T-helper 2 cell treated with Interferon-gamma antibody and Interleukin-4, amounts not matched to agents 100 ng/mL and 5 ng/mL, for 36 hours (primary cell): ENCODE measurements at regions not wholly inside any gene's neighbourhood (a gene's known extent, or its start where the extent isn't known, plus 50 kb on each side); places are given as distances from the start of the nearest gene placed in this dataset.

Experiments
- intact Hi-C: fragments of 100-400 bp; cut with micrococcal nuclease; formaldehyde crosslinking; loops from one replicate; pipeline ENCODE4 v1.15.1; 2023

- intact Hi-C loops = no loop called here
Observed at GRCh38 chr18:75916624-75916982, 489.1 kb upstream of the SMIM21 start.

GRCh38 chr18:75915941-75916623 lies 488.6 kb upstream of the SMIM21 start:
- intact Hi-C loops = no loop called here

GRCh38 chr18:75912829-75913228 lies 485.3 kb upstream of the SMIM21 start:
- intact Hi-C loops = no loop called here

GRCh38 chr18:75904416-75904815 lies 476.9 kb upstream of the SMIM21 start:
- intact Hi-C loops = no loop called here

GRCh38 chr18:75898651-75899050 lies 471.1 kb upstream of the SMIM21 start:
- intact Hi-C loops = no loop called here

- intact Hi-C loops = no loop called here
Observed at GRCh38 chr18:75897386-75897785, 469.9 kb upstream of the SMIM21 start.

GRCh38 chr18:75896865-75897264 lies 469.4 kb upstream of the SMIM21 start:
- intact Hi-C loops = no loop called here

GRCh38 chr18:75895135-75895534 lies 467.6 kb upstream of the SMIM21 start:
- intact Hi-C loops = no loop called here

GRCh38 chr18:75884728-75885127 lies 457.2 kb upstream of the SMIM21 start:
- intact Hi-C loops = loop anchor here (10.0 kb wide), 1 partner anchor 460 kb away; no protein-coding TSS in a partner anchor

GRCh38 chr18:75880925-75881504 lies 453.5 kb upstream of the SMIM21 start:
- intact Hi-C loops = loop anchor here (10.0 kb wide), 1 partner anchor 464 kb away; no protein-coding TSS in a partner anchor

- intact Hi-C loops = loop anchor here (10.0 kb wide), 1 partner anchor 465 kb away; no protein-coding TSS in a partner anchor
Observed at GRCh38 chr18:75880266-75880665, 452.8 kb upstream of the SMIM21 start.

GRCh38 chr18:75879196-75879595 lies 451.7 kb upstream of the SMIM21 start:
- intact Hi-C loops = no loop called here

- intact Hi-C loops = no loop called here
Observed at GRCh38 chr18:75875559-75875958, 448.1 kb upstream of the SMIM21 start.

- intact Hi-C loops = no loop called here
Observed at GRCh38 chr18:75874401-75875089, 447.0 kb upstream of the SMIM21 start.

GRCh38 chr18:75871596-75871995 lies 444.1 kb upstream of the SMIM21 start:
- intact Hi-C loops = no loop called here

- intact Hi-C loops = no loop called here
Observed at GRCh38 chr18:75869162-75869561, 441.7 kb upstream of the SMIM21 start.

- intact Hi-C loops = no loop called here
Observed at GRCh38 chr18:75868031-75868430, 440.5 kb upstream of the SMIM21 start.

GRCh38 chr18:75865639-75866038 lies 438.1 kb upstream of the SMIM21 start:
- intact Hi-C loops = no loop called here

- intact Hi-C loops = no loop called here
Observed at GRCh38 chr18:75864816-75865215, 437.3 kb upstream of the SMIM21 start.

GRCh38 chr18:75863696-75864095 lies 436.2 kb upstream of the SMIM21 start:
- intact Hi-C loops = no loop called here

- intact Hi-C loops = no loop called here
Observed at GRCh38 chr18:75862458-75862857, 435.0 kb upstream of the SMIM21 start.

GRCh38 chr18:75860166-75860565 lies 432.7 kb upstream of the SMIM21 start:
- intact Hi-C loops = no loop called here

GRCh38 chr18:75859533-75859932 lies 432.0 kb upstream of the SMIM21 start:
- intact Hi-C loops = no loop called here
